ENCODE measurements at regions not wholly inside any gene's neighbourhood (a gene's known extent, or its start where the extent isn't known, plus 50 kb on each side); places are given as distances from the start of the nearest gene placed in this dataset.

- Histone ChIP-seq H3K9ac (ENCODE audit: low read length) (no peak overlapping the region), H3K27ac (ENCODE audit: low read depth, low read length) (no peak overlapping the region), H3K4me3 (ENCODE audit: low read depth, low read length) (no peak overlapping the region), H3K9me3 (ENCODE audit: control insufficient read depth, insufficient read depth, low read depth, low read length) (peaks cover 7% of the 10 kb centered on the region), H3K27me3 (ENCODE audit: control insufficient read depth, insufficient read depth, low read length) (no peaks in the 10 kb centered on the region), H3K4me1 (ENCODE audit: control insufficient read depth, insufficient read depth, low read length) (peaks cover 10% of the 10 kb centered on the region; the same call in 1 of the 2 replicates), H3K36me3 (ENCODE audit: control insufficient read depth, insufficient read depth, low read length) (no peaks in the 10 kb centered on the region)
Observed at GRCh38 chr2:126837966-126838715, 60.5 kb upstream of the TEX51 start.

GRCh38 chr2:126838716-126838985 is 60.0 kb upstream of the TEX51 start:
- peaks cover 10% of the 10 kb centered on the region; the same call in 1 of the 2 replicates for H3K4me1 ChIP-seq (ENCODE audit: control insufficient read depth, insufficient read depth, low read length)
- no peak overlapping the region for H3K9ac ChIP-seq (ENCODE audit: low read length)
- H3K36me3 ChIP-seq (ENCODE audit: control insufficient read depth, insufficient read depth, low read length), result no peaks in the 10 kb centered on the region
- H3K27ac ChIP-seq (ENCODE audit: low read depth, low read length), result no peak overlapping the region
- H3K9me3 ChIP-seq (ENCODE audit: control insufficient read depth, insufficient read depth, low read depth, low read length), result peaks cover 7% of the 10 kb centered on the region
- H3K4me3 ChIP-seq (ENCODE audit: low read depth, low read length), result no peak overlapping the region
- H3K27me3 ChIP-seq (ENCODE audit: control insufficient read depth, insufficient read depth, low read length), result no peaks in the 10 kb centered on the region

- no peaks in the 10 kb centered on the region for H3K9me3 ChIP-seq (ENCODE audit: control insufficient read depth, insufficient read depth, low read depth, low read length)
- H3K9ac ChIP-seq (ENCODE audit: low read length), result no peak overlapping the region
- peaks cover 10% of the 10 kb centered on the region; the same call in 1 of the 2 replicates for H3K4me1 ChIP-seq (ENCODE audit: control insufficient read depth, insufficient read depth, low read length)
- no peaks in the 10 kb centered on the region for H3K27me3 ChIP-seq (ENCODE audit: control insufficient read depth, insufficient read depth, low read length)
- no peaks in the 10 kb centered on the region for H3K36me3 ChIP-seq (ENCODE audit: control insufficient read depth, insufficient read depth, low read length)
- H3K27ac ChIP-seq (ENCODE audit: low read depth, low read length), result no peak overlapping the region
- no peak overlapping the region for H3K4me3 ChIP-seq (ENCODE audit: low read depth, low read length)
Observed at GRCh38 chr2:126839796-126840195, 58.9 kb upstream of the TEX51 start.

DNA sequence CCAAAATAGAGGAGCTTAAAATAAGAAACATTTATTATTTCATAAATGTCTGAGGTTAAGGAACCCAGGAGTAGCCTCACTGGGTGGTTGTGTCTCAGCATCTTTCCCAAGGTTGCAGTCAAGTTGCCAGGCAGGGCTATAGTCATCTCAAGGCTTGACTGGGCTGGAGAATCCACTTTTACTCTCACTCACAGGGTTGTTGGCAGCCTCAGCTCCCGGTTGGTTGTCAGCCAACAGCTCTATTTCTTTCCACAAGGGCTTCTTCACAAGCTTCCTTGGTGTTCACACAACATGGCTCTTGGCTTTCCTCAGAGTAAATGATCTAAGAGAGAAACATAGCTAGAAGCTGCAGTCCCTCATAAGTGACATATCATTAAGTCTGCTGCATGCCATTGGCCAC is 55.6 kb upstream of the TEX51 start:
- H3K36me3 ChIP-seq (ENCODE audit: control insufficient read depth, insufficient read depth, low read length), result no peaks in the 10 kb centered on the region
- no peak overlapping the region for H3K27ac ChIP-seq (ENCODE audit: low read depth, low read length)
- no peak overlapping the region for H3K9ac ChIP-seq (ENCODE audit: low read length)
- H3K9me3 ChIP-seq (ENCODE audit: control insufficient read depth, insufficient read depth, low read depth, low read length), result no peaks in the 10 kb centered on the region
- no peaks in the 10 kb centered on the region for H3K27me3 ChIP-seq (ENCODE audit: control insufficient read depth, insufficient read depth, low read length)
- peaks cover 8% of the 10 kb centered on the region; the same call in 1 of the 2 replicates for H3K4me1 ChIP-seq (ENCODE audit: control insufficient read depth, insufficient read depth, low read length)
- no peak overlapping the region for H3K4me3 ChIP-seq (ENCODE audit: low read depth, low read length)

GRCh38 chr2:126846241-126846640 is 52.4 kb upstream of the TEX51 start:
- Histone ChIP-seq H3K4me3 (ENCODE audit: low read depth, low read length) (no peak overlapping the region), H3K9me3 (ENCODE audit: control insufficient read depth, insufficient read depth, low read depth, low read length) (no peaks in the 10 kb centered on the region), H3K9ac (ENCODE audit: low read length) (no peak overlapping the region), H3K4me1 (ENCODE audit: control insufficient read depth, insufficient read depth, low read length) (no peaks in the 10 kb centered on the region), H3K27ac (ENCODE audit: low read depth, low read length) (no peak overlapping the region), H3K27me3 (ENCODE audit: control insufficient read depth, insufficient read depth, low read length) (no peaks in the 10 kb centered on the region), H3K36me3 (ENCODE audit: control insufficient read depth, insufficient read depth, low read length) (no peaks in the 10 kb centered on the region)
